ENCODE measurements at regions not wholly inside any gene's neighbourhood (a gene's known extent, or its start where the extent isn't known, plus 50 kb on each side); places are given as distances from the start of the nearest gene placed in this dataset.

DNA sequence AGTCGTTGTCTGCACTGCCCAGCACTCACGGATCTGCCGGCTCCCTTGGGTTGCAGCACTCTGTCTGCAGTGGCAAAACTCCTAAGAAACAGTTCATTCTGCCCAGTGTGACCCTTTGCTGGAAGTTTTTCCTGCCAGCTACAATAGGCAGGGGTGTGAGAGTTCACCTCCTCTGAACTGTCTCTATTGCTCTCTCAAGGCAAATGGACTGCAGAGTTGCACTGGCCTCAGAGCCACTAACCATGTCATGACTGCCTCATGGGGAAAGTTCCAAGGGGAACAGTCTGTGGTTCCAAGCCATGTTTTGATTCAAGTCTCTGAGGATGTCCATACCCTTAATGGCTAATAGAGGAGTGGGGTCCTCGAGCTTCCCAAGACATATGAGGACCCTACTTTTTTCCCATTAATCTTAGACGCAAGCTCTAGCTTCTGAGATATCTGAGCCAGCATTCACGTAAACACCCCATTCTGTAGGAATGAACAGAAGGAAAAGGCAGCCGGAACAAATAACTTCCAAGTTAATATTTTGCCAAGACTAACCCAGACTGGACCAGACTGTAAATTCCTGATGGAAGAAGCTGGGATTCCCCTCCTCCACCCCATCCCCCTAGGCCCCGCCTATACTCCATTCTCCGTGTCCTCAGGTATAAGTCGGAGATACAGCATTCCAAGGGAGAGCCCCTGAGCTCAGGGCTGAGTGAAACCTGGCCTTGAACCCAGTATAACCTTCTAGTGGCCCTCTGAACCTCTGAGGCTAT is 93.8 kb upstream of the AKT3 start (continued):
- no peak for TF ChIP-seq TBL1XR1 (IDR thresholded peaks at IDR 0.05; ENCODE audit: low read depth, low read length)
- TF ChIP-seq, protein P1, sequence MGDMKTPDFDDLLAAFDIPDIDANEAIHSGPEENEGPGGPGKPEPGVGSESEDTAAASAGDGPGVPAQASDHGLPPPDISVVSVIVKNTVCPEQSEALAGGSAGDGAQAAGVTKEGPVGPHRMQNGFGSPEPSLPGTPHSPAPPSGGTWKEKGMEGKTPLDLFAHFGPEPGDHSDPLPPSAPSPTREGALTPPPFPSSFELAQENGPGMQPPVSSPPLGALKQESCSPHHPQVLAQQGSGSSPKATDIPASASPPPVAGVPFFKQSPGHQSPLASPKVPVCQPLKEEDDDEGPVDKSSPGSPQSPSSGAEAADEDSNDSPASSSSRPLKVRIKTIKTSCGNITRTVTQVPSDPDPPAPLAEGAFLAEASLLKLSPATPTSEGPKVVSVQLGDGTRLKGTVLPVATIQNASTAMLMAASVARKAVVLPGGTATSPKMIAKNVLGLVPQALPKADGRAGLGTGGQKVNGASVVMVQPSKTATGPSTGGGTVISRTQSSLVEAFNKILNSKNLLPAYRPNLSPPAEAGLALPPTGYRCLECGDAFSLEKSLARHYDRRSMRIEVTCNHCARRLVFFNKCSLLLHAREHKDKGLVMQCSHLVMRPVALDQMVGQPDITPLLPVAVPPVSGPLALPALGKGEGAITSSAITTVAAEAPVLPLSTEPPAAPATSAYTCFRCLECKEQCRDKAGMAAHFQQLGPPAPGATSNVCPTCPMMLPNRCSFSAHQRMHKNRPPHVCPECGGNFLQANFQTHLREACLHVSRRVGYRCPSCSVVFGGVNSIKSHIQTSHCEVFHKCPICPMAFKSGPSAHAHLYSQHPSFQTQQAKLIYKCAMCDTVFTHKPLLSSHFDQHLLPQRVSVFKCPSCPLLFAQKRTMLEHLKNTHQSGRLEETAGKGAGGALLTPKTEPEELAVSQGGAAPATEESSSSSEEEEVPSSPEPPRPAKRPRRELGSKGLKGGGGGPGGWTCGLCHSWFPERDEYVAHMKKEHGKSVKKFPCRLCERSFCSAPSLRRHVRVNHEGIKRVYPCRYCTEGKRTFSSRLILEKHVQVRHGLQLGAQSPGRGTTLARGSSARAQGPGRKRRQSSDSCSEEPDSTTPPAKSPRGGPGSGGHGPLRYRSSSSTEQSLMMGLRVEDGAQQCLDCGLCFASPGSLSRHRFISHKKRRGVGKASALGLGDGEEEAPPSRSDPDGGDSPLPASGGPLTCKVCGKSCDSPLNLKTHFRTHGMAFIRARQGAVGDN (IDR thresholded peaks at IDR 0.05): no peak
- no peak for TF ChIP-seq MYB (IDR thresholded peaks at IDR 0.05; ENCODE audit: borderline replicate concordance, low read depth, low read length)

DNA sequence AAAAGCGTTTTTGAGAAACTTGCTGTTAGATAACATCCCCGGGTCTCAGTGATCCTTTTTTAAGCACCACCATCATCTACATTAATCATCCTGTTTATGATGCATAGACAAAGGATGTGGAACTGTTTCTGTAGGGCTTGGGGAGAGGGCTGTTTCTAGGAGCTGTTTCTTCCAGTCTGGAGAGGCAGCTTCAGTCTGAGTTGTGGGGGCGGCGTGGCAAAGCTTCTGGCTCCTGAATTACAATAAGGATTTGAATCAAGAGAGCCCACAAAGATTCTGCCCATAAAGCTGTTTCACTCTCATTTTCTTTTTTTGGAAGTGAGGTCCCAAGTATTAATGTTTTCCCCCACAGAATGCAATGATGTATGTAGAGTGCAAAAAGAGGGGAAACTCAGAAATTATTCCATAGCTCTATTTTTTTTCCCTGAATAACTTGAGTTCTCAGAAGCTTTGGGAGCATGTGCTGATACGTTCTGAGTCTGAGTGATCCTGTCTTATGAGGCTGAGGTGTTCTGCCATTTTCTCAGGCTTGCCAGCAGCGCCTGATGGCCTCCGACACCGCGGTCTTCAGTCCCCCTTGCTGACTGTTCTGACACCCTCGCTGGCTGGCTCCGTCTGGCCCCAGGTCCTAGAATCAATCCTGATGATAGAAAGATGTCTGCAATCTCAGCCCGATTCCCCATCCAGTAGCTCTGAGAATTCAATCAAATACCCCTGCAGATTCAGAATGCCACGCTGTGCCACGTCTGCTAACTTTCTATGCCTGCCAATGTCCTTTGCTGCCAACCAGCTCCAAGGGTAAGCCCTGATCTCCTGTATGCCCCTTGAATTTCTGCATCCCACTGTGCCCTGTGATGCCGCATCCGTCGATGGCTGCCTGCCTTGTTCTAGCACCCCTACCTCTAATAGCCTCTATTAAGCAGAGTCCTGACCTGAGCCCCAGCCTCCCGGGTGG is 92.4 kb upstream of the AKT3 start:
- ATAC-seq: no peak
- CTCF ChIA-PET: no interaction called here
- in situ Hi-C loops (cut with MboI) (no loop called here), intact Hi-C loops (cut with micrococcal nuclease; ENCODE audit: unreplicated experiment) (loop anchor here (10.0 kb wide), 1 partner anchor 238 kb away; no protein-coding TSS in a partner anchor)
- Histone ChIP-seq H3K4me1 (ENCODE audit: control insufficient read depth, insufficient read depth, low read length) (no peaks in the 10 kb centered on the region; the same call in 1 of the 2 replicates), H3K4me3 (no peak overlapping the region), H3K36me3 (ENCODE audit: control insufficient read depth in 2 of 2, insufficient read depth in 2 of 2, low read length in 1 of 2) (no peaks in the 10 kb centered on the region), H3K9me3 (replicated peaks; ENCODE audit: control insufficient read depth, insufficient read depth, low read length) (no peaks in the 10 kb centered on the region), H3K79me2 (ENCODE audit: control insufficient read depth, insufficient read depth, low read length) (no peaks in the 10 kb centered on the region), H3K27me3 (replicated peaks in 1 of 2; ENCODE audit: control insufficient read depth in 2 of 2, insufficient read depth in 2 of 2, low read length in 1 of 2) (no peaks in the 10 kb centered on the region), H4K20me1 (ENCODE audit: control insufficient read depth, insufficient read depth) (no peaks in the 10 kb centered on the region), H3K4me2 (ENCODE audit: control insufficient read depth, insufficient read depth) (no peak overlapping the region), H3K9ac (ENCODE audit: control insufficient read depth, insufficient read depth, low read length) (no peak overlapping the region), H2AFZ (ENCODE audit: control insufficient read depth, low read depth, low read length) (no peak overlapping the region), H3K27ac (ENCODE audit: control insufficient read depth, insufficient read depth) (no peak overlapping the region)
- RAD21 ChIA-PET (ENCODE audit: unreplicated experiment): no interaction called here
- no peak for DNase-seq (ENCODE audit: low read depth, low spot score)
- no peak for FAIRE-seq
- WGBS (ENCODE audit: insufficient coverage, insufficient replicate concordance, low lambda C conversion rate, missing lambda C conversion rate): 64% methylated on average over 18 of the region's 18 CpGs
- BruUV-seq (replicated peaks): no TSS peak
- POLR2A ChIA-PET: no interaction called here
- SMC1A ChIA-PET (ENCODE audit: uncharacterized antibody, unreplicated experiment): no interaction called here
- TF ChIP-seq EP300 (IDR thresholded peaks at IDR 0.05; ENCODE audit: borderline replicate concordance in 1 of 2, control insufficient read depth in 1 of 2, low read depth in 2 of 2, low read length in 2 of 2): no peak
- no peak for TF ChIP-seq ZNF217 (IDR thresholded peaks at IDR 0.05)
